ENCODE measurements at regions not wholly inside any gene's neighbourhood (a gene's known extent, or its start where the extent isn't known, plus 50 kb on each side); places are given as distances from the start of the nearest gene placed in this dataset.

- no peak for TF ChIP-seq MAX (IDR thresholded peaks at IDR 0.05; ENCODE audit: low read depth, low read length)
- no peak for TF ChIP-seq EP300 (IDR thresholded peaks at IDR 0.05; ENCODE audit: borderline replicate concordance in 1 of 2, control insufficient read depth in 1 of 2, low read depth in 2 of 2, low read length in 2 of 2)
Measured at GRCh38 chr5:93887678-93888077, 146.3 kb upstream of the POU5F2 start.

Measured in GM12878 (cell line).